WTC11 (cell line): ENCODE measurements at regions not wholly inside any gene's neighbourhood (a gene's known extent, or its start where the extent isn't known, plus 50 kb on each side); places are given as distances from the start of the nearest gene placed in this dataset.

Experiments used
- ATAC-seq: fragments of 200-7000 bp; cut with Tn5 transposase; 2 replicates; pipeline ENCODE4 v1.10.0; 2021; ENCODE audit warnings: mild to moderate bottlenecking, moderate library complexity
- CTCF ChIA-PET: fragments of 300-600 bp; sonication (Branson Sonifier 250); formaldehyde crosslinking; loops from one replicate; lab custom pipeline; 2021; ENCODE audit warnings: antibody characterized with exemption; lab: Charles Lee
- POLR2A ChIA-PET: fragments of 350-600 bp; sonication (Branson Sonifier 250); formaldehyde crosslinking; loops from one replicate; lab custom pipeline; 2021; ENCODE audit warnings: antibody characterized with exemption; lab: Charles Lee
- DNase-seq: peaks from one replicate; pipeline ENCODE4 v3.0.0; 2021; ENCODE audit warnings: low spot score
- H3K27ac Mint-ChIP-seq: 2 replicates; pipeline ENCODE4 v1.8.0; 2021; ENCODE audit warnings: mixed read lengths
- H3K27me3 Mint-ChIP-seq: 2 replicates; pipeline ENCODE4 v1.8.0; 2021; ENCODE audit warnings: low read depth, mild to moderate bottlenecking, moderate library complexity, mixed read lengths
- H3K36me3 Mint-ChIP-seq: 2 replicates; pipeline ENCODE4 v1.8.0; 2021; ENCODE audit warnings: mixed read lengths
- H3K4me1 Mint-ChIP-seq: 2 replicates; pipeline ENCODE4 v1.8.0; 2022; ENCODE audit warnings: mixed read lengths
- H3K4me3 Mint-ChIP-seq: 2 replicates; pipeline ENCODE4 v1.8.0; 2021; ENCODE audit warnings: mild to moderate bottlenecking, moderate library complexity, mixed read lengths
- H3K9me3 Mint-ChIP-seq: 2 replicates; pipeline ENCODE4 v1.8.0; 2021; ENCODE audit warnings: mixed read lengths
- FOXP1 ChIP-seq: sonication (generic); formaldehyde crosslinking; IDR thresholded peaks from 2 replicates; pipeline ENCODE4 v1.8.0; 2022; ENCODE audit warnings: missing genetic modification reagents, mild to moderate bottlenecking, moderate library complexity, borderline replicate concordance
- GTF2I ChIP-seq: fragments of 250-450 bp; sonication (Bioruptor Pico); conservative IDR thresholded peaks from 2 replicates; pipeline ENCODE4 v1.4.0; 2021; ENCODE audit warnings: mild to moderate bottlenecking
- IRF2 ChIP-seq: sonication (generic); formaldehyde crosslinking; IDR thresholded peaks from 2 replicates; pipeline ENCODE4 v1.8.0; 2022; ENCODE audit warnings: low read depth, missing genetic modification reagents, borderline replicate concordance
- NFE2L1 ChIP-seq: sonication (generic); formaldehyde crosslinking; IDR thresholded peaks from 2 replicates; pipeline ENCODE4 v1.8.1; 2023; ENCODE audit warnings: missing genetic modification reagents
- NR2C2 ChIP-seq: sonication (generic); formaldehyde crosslinking; IDR thresholded peaks from 2 replicates; pipeline ENCODE4 v1.8.0; 2022; ENCODE audit warnings: mild to moderate bottlenecking, missing genetic modification reagents
- NR3C1 ChIP-seq: sonication (generic); formaldehyde crosslinking; conservative IDR thresholded peaks from 2 replicates; pipeline ENCODE4 v1.8.1; 2023; ENCODE audit warnings: low read depth, mild to moderate bottlenecking, missing genetic modification reagents
- SP1 ChIP-seq: sonication (generic); formaldehyde crosslinking; conservative IDR thresholded peaks from 2 replicates; pipeline ENCODE4 v1.8.1; 2022; ENCODE audit warnings: missing genetic modification reagents
- TF ChIP-seq, protein P1 (sequence below): sonication (generic); formaldehyde crosslinking; IDR thresholded peaks from 2 replicates; pipeline ENCODE4 v1.8.1; 2023; ENCODE audit warnings: mild to moderate bottlenecking, missing genetic modification reagents
- TF ChIP-seq, protein P2 (sequence below): sonication (generic); formaldehyde crosslinking; IDR thresholded peaks from 2 replicates; pipeline ENCODE4 v1.8.0; 2023; ENCODE audit warnings: missing genetic modification reagents, mild to moderate bottlenecking, borderline replicate concordance
- TF ChIP-seq, protein P3 (sequence below): sonication (generic); formaldehyde crosslinking; IDR thresholded peaks from 2 replicates; pipeline ENCODE4 v1.8.1; 2022; ENCODE audit warnings: low read depth, mild to moderate bottlenecking, moderate library complexity, missing genetic modification reagents, borderline replicate concordance
- TF ChIP-seq, protein P4 (sequence below): sonication (generic); formaldehyde crosslinking; IDR thresholded peaks from 2 replicates; pipeline ENCODE4 v1.8.1; 2023; ENCODE audit warnings: mild to moderate bottlenecking, missing genetic modification reagents, moderate library complexity
- TF ChIP-seq, protein P5 (sequence below): sonication (generic); formaldehyde crosslinking; conservative IDR thresholded peaks from 2 replicates; pipeline ENCODE4 v1.8.1; 2023; ENCODE audit warnings: mild to moderate bottlenecking, low read depth, missing genetic modification reagents, moderate library complexity
- TF ChIP-seq, protein P6 (sequence below): fragments of 250-450 bp; sonication (Bioruptor Pico); conservative IDR thresholded peaks from 2 replicates; pipeline ENCODE4 v1.9.0; 2021; ENCODE audit warnings: mild to moderate bottlenecking
- TF ChIP-seq, protein P7 (sequence below): fragments of 250-450 bp; sonication (Bioruptor Pico); IDR thresholded peaks from 2 replicates; pipeline ENCODE4 v1.9.0; 2021; ENCODE audit warnings: mild to moderate bottlenecking, borderline replicate concordance
- TF ChIP-seq, protein P8 (sequence below): fragments of 200-600 bp; IDR thresholded peaks from 2 replicates; pipeline ENCODE4 v1.8.0; 2022; ENCODE audit warnings: antibody characterized with exemption

DNA sequence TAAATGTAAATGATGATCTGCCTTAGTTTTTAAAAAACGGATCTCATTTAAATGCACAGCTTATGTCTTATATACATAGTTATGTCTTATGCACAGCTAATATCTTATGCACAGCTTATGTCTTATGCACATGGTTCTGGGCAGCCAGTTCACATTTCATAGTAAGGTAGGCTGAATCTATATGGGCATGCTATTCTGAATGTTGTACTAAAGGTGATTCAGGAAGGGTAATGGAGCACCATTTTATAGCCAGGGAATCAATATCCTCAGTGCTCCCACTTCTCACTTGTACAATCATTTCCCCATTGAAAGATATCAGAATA, 77.9 kb upstream of the MID1 start:
- ChIA-PET CTCF (no interaction called here), POLR2A (no interaction called here)
- ATAC-seq (no peak), DNase-seq (no peak)
- TF ChIP-seq FOXP1 (CRISPR knock-in tag) (no peak), NR2C2 (no peak), IRF2 (CRISPR knock-in tag) (no peak), NR3C1 (no peak), GTF2I (no peak), SP1 (no peak), NFE2L1 (CRISPR knock-in tag) (no peak)
- TF ChIP-seq, protein P1, sequence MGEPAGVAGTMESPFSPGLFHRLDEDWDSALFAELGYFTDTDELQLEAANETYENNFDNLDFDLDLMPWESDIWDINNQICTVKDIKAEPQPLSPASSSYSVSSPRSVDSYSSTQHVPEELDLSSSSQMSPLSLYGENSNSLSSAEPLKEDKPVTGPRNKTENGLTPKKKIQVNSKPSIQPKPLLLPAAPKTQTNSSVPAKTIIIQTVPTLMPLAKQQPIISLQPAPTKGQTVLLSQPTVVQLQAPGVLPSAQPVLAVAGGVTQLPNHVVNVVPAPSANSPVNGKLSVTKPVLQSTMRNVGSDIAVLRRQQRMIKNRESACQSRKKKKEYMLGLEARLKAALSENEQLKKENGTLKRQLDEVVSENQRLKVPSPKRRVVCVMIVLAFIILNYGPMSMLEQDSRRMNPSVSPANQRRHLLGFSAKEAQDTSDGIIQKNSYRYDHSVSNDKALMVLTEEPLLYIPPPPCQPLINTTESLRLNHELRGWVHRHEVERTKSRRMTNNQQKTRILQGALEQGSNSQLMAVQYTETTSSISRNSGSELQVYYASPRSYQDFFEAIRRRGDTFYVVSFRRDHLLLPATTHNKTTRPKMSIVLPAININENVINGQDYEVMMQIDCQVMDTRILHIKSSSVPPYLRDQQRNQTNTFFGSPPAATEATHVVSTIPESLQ (CRISPR knock-in tag): no peak
- TF ChIP-seq, protein P2, sequence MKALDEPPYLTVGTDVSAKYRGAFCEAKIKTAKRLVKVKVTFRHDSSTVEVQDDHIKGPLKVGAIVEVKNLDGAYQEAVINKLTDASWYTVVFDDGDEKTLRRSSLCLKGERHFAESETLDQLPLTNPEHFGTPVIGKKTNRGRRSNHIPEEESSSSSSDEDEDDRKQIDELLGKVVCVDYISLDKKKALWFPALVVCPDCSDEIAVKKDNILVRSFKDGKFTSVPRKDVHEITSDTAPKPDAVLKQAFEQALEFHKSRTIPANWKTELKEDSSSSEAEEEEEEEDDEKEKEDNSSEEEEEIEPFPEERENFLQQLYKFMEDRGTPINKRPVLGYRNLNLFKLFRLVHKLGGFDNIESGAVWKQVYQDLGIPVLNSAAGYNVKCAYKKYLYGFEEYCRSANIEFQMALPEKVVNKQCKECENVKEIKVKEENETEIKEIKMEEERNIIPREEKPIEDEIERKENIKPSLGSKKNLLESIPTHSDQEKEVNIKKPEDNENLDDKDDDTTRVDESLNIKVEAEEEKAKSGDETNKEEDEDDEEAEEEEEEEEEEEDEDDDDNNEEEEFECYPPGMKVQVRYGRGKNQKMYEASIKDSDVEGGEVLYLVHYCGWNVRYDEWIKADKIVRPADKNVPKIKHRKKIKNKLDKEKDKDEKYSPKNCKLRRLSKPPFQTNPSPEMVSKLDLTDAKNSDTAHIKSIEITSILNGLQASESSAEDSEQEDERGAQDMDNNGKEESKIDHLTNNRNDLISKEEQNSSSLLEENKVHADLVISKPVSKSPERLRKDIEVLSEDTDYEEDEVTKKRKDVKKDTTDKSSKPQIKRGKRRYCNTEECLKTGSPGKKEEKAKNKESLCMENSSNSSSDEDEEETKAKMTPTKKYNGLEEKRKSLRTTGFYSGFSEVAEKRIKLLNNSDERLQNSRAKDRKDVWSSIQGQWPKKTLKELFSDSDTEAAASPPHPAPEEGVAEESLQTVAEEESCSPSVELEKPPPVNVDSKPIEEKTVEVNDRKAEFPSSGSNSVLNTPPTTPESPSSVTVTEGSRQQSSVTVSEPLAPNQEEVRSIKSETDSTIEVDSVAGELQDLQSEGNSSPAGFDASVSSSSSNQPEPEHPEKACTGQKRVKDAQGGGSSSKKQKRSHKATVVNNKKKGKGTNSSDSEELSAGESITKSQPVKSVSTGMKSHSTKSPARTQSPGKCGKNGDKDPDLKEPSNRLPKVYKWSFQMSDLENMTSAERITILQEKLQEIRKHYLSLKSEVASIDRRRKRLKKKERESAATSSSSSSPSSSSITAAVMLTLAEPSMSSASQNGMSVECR: no peak
- TF ChIP-seq, protein P3, sequence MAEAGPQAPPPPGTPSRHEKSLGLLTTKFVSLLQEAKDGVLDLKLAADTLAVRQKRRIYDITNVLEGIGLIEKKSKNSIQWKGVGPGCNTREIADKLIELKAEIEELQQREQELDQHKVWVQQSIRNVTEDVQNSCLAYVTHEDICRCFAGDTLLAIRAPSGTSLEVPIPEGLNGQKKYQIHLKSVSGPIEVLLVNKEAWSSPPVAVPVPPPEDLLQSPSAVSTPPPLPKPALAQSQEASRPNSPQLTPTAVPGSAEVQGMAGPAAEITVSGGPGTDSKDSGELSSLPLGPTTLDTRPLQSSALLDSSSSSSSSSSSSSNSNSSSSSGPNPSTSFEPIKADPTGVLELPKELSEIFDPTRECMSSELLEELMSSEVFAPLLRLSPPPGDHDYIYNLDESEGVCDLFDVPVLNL (CRISPR knock-in tag): no peak
- TF ChIP-seq, protein P4, sequence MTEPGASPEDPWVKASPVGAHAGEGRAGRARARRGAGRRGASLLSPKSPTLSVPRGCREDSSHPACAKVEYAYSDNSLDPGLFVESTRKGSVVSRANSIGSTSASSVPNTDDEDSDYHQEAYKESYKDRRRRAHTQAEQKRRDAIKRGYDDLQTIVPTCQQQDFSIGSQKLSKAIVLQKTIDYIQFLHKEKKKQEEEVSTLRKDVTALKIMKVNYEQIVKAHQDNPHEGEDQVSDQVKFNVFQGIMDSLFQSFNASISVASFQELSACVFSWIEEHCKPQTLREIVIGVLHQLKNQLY (CRISPR knock-in tag): no peak
- TF ChIP-seq, protein P5, sequence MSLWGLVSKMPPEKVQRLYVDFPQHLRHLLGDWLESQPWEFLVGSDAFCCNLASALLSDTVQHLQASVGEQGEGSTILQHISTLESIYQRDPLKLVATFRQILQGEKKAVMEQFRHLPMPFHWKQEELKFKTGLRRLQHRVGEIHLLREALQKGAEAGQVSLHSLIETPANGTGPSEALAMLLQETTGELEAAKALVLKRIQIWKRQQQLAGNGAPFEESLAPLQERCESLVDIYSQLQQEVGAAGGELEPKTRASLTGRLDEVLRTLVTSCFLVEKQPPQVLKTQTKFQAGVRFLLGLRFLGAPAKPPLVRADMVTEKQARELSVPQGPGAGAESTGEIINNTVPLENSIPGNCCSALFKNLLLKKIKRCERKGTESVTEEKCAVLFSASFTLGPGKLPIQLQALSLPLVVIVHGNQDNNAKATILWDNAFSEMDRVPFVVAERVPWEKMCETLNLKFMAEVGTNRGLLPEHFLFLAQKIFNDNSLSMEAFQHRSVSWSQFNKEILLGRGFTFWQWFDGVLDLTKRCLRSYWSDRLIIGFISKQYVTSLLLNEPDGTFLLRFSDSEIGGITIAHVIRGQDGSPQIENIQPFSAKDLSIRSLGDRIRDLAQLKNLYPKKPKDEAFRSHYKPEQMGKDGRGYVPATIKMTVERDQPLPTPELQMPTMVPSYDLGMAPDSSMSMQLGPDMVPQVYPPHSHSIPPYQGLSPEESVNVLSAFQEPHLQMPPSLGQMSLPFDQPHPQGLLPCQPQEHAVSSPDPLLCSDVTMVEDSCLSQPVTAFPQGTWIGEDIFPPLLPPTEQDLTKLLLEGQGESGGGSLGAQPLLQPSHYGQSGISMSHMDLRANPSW (CRISPR knock-in tag): no peak
- TF ChIP-seq, protein P6, sequence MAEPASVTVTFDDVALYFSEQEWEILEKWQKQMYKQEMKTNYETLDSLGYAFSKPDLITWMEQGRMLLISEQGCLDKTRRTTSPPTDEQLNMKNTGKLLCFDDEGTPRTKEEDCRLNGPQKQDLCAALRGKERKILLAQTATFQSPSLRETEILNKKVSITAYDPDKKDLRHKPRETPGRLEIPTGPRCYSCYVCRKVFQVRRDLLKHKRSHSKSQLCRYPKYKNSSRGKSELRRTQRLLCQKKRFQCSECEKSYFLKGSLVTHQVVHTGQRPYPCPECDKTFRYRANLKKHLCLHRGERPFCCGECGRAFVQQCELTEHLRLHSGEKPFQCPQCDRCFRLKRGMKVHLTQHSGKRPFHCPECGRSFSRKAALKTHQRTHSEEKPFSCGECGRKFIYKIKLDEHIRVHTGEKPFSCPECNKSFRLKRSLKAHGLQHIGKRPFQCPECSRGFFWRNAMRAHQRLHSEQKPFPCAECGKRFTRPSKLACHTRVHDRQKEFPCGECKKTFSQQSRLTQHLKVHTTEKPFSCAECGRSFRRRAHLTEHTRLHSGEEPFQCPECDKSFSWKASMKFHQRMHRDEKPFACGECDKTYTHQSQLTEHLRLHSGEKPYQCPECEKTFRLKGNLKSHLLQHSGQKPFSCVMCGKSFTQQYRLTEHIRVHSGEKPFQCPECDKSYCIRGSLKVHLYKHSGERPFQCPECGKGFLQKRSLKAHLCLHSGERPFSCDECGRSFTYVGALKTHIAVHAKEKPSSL (CRISPR knock-in tag): no peak
- TF ChIP-seq, protein P7, sequence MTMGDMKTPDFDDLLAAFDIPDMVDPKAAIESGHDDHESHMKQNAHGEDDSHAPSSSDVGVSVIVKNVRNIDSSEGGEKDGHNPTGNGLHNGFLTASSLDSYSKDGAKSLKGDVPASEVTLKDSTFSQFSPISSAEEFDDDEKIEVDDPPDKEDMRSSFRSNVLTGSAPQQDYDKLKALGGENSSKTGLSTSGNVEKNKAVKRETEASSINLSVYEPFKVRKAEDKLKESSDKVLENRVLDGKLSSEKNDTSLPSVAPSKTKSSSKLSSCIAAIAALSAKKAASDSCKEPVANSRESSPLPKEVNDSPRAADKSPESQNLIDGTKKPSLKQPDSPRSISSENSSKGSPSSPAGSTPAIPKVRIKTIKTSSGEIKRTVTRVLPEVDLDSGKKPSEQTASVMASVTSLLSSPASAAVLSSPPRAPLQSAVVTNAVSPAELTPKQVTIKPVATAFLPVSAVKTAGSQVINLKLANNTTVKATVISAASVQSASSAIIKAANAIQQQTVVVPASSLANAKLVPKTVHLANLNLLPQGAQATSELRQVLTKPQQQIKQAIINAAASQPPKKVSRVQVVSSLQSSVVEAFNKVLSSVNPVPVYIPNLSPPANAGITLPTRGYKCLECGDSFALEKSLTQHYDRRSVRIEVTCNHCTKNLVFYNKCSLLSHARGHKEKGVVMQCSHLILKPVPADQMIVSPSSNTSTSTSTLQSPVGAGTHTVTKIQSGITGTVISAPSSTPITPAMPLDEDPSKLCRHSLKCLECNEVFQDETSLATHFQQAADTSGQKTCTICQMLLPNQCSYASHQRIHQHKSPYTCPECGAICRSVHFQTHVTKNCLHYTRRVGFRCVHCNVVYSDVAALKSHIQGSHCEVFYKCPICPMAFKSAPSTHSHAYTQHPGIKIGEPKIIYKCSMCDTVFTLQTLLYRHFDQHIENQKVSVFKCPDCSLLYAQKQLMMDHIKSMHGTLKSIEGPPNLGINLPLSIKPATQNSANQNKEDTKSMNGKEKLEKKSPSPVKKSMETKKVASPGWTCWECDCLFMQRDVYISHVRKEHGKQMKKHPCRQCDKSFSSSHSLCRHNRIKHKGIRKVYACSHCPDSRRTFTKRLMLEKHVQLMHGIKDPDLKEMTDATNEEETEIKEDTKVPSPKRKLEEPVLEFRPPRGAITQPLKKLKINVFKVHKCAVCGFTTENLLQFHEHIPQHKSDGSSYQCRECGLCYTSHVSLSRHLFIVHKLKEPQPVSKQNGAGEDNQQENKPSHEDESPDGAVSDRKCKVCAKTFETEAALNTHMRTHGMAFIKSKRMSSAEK (CRISPR knock-in tag): no peak
- TF ChIP-seq, protein P8, sequence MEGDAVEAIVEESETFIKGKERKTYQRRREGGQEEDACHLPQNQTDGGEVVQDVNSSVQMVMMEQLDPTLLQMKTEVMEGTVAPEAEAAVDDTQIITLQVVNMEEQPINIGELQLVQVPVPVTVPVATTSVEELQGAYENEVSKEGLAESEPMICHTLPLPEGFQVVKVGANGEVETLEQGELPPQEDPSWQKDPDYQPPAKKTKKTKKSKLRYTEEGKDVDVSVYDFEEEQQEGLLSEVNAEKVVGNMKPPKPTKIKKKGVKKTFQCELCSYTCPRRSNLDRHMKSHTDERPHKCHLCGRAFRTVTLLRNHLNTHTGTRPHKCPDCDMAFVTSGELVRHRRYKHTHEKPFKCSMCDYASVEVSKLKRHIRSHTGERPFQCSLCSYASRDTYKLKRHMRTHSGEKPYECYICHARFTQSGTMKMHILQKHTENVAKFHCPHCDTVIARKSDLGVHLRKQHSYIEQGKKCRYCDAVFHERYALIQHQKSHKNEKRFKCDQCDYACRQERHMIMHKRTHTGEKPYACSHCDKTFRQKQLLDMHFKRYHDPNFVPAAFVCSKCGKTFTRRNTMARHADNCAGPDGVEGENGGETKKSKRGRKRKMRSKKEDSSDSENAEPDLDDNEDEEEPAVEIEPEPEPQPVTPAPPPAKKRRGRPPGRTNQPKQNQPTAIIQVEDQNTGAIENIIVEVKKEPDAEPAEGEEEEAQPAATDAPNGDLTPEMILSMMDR: no peak
- Mint-ChIP-seq H3K9me3 (0 out of 2 replicates have a peak, but pooled peaks cover 3% of the 10 kb centered on the region), H3K36me3 (no peaks in the 10 kb centered on the region), H3K27me3 (no peaks in the 10 kb centered on the region), H3K4me3 (no peak overlapping the region), H3K4me1 (peaks cover 9% of the 10 kb centered on the region; the same call in 1 of the 2 replicates), H3K27ac (no peak overlapping the region)
